IMR-90 (cell line): ENCODE measurements at regions not wholly inside any gene's neighbourhood (a gene's known extent, or its start where the extent isn't known, plus 50 kb on each side); places are given as distances from the start of the nearest gene placed in this dataset.
A peak's percentile ranks its signal among the peaks of the same experiment; 100 is the strongest.

Experiments used
- ATAC-seq: fragments of 200-7000 bp; cut with Tn5 transposase; 2 replicates; pipeline ENCODE4 v1.9.1; 2020; ENCODE audit warnings: low read depth, mild to moderate bottlenecking, moderate library complexity
- BruUV-seq: library from RNA; stranded (reverse); fragments of 400-500 nt; replicated peaks from 2 replicates; lab custom pipeline; 2021; lab: Mats Ljungman, UMichigan
- CTCF ChIA-PET: fragments of 300-600 bp; formaldehyde crosslinking; extraction: SDS; loops from one replicate; lab custom pipeline; 2021; ENCODE audit warnings: antibody characterized with exemption; lab: Yijun Ruan, JAX
- POLR2A ChIA-PET: fragments of 300-600 bp; sonication (Branson Sonifier 250); formaldehyde crosslinking; loops from one replicate; lab custom pipeline; 2022; ENCODE audit warnings: antibody characterized with exemption; ENCODE audit not compliant: unreplicated experiment; lab: Charles Lee
- DNase-seq: peaks from one replicate; pipeline ENCODE4 v3.0.0; 2013
- H2AFZ ChIP-seq: replicated peaks from 2 replicates; pipeline ENCODE3; 2013; ENCODE audit warnings: low read length, mild to moderate bottlenecking; ENCODE audit not compliant: poor library complexity
- H2AK5ac ChIP-seq: 2 replicates; pipeline ENCODE4 v1.6.1; 2013; ENCODE audit warnings: low read depth, low read length, inconsistent platforms
- H2AK9ac ChIP-seq: replicated peaks from 2 replicates; pipeline ENCODE3; 2013; ENCODE audit warnings: mild to moderate bottlenecking, low read depth, low read length, moderate library complexity; ENCODE audit not compliant: poor library complexity
- H2BK120ac ChIP-seq: 2 replicates; pipeline ENCODE4 v1.6.1; 2013; ENCODE audit warnings: low read depth, low read length, inconsistent platforms
- H2BK15ac ChIP-seq: 3 replicates; pipeline ENCODE4 v1.6.1; 2013; ENCODE audit warnings: low read depth, low read length, inconsistent platforms
- H2BK20ac ChIP-seq: 2 replicates; pipeline ENCODE4 v1.6.1; 2013; ENCODE audit warnings: low read depth, mild to moderate bottlenecking, inconsistent platforms, low read length, moderate library complexity
- H2BK5ac ChIP-seq: 2 replicates; pipeline ENCODE4 v1.6.1; 2013; ENCODE audit warnings: mild to moderate bottlenecking, low read depth, low read length, inconsistent platforms; ENCODE audit not compliant: poor library complexity, severe bottlenecking
- H3K14ac ChIP-seq: replicated peaks from 2 replicates; pipeline ENCODE4 v1.6.1; 2013; ENCODE audit warnings: low read depth, low read length, inconsistent platforms
- H3K18ac ChIP-seq: 2 replicates; pipeline ENCODE4 v1.6.1; 2013; ENCODE audit warnings: low read depth, low read length, control low read depth
- H3K23ac ChIP-seq: 2 replicates; pipeline ENCODE4 v1.6.1; 2013; ENCODE audit warnings: low read depth, low read length, inconsistent platforms
- H3K27ac ChIP-seq: 2 replicates; pipeline ENCODE4 v1.5.1; 2013; ENCODE audit warnings: mild to moderate bottlenecking, control low read depth, low read length; ENCODE audit not compliant: insufficient read depth
- H3K27me3 ChIP-seq: 2 replicates; pipeline ENCODE4 v1.6.1; 2013; ENCODE audit warnings: low read length; ENCODE audit not compliant: control insufficient read depth, insufficient read depth
- H3K36me3 ChIP-seq: 2 replicates; pipeline ENCODE4 v1.6.1; 2013; ENCODE audit warnings: low read length, mixed read lengths; ENCODE audit not compliant: control insufficient read depth, insufficient read depth
- H3K4ac ChIP-seq: 2 replicates; pipeline ENCODE4 v1.6.1; 2013; ENCODE audit warnings: low read depth, low read length, inconsistent platforms
- H3K4me1 ChIP-seq: 2 replicates; pipeline ENCODE4 v1.6.1; 2013; ENCODE audit warnings: low read length, mixed read lengths; ENCODE audit not compliant: control insufficient read depth, insufficient read depth
- H3K4me2 ChIP-seq: 2 replicates; pipeline ENCODE4 v1.6.1; 2013; ENCODE audit warnings: low read depth, mild to moderate bottlenecking, control low read depth, low read length, moderate library complexity
- H3K4me3 ChIP-seq: 2 replicates; pipeline ENCODE4 v1.5.1; 2013; ENCODE audit warnings: low read depth, mild to moderate bottlenecking, control low read depth, low read length, moderate library complexity; ENCODE audit not compliant: insufficient read depth
- H3K56ac ChIP-seq: 2 replicates; pipeline ENCODE4 v1.6.1; 2013; ENCODE audit warnings: low read length, inconsistent platforms; ENCODE audit not compliant: insufficient read depth; ENCODE audit errors: extremely low read depth
- H3K79me1 ChIP-seq, 2 experiments: 2 replicates each; pipeline ENCODE4 v1.6.1; 2013; ENCODE audit warnings: low read length in 2 of 2, inconsistent platforms in 1 of 2, low read depth in 1 of 2
- H3K9ac ChIP-seq: 2 replicates; pipeline ENCODE4 v1.6.1; 2013; ENCODE audit warnings: low read depth, low read length, control low read depth
- H3K9me1 ChIP-seq: 2 replicates; pipeline ENCODE4 v1.6.1; 2013; ENCODE audit warnings: low read length, inconsistent platforms; ENCODE audit not compliant: insufficient read depth
- H3K9me3 ChIP-seq: 2 replicates; pipeline ENCODE4 v1.6.1; 2013; ENCODE audit warnings: low read length; ENCODE audit not compliant: control insufficient read depth, insufficient read depth
- H4K20me1 ChIP-seq: 2 replicates; pipeline ENCODE4 v1.6.1; 2013; ENCODE audit warnings: low read length, inconsistent platforms; ENCODE audit not compliant: insufficient read depth
- H4K5ac ChIP-seq: 2 replicates; pipeline ENCODE4 v1.6.1; 2013; ENCODE audit warnings: mild to moderate bottlenecking, low read depth, low read length, control low read depth
- H4K8ac ChIP-seq, 2 experiments: 2 replicates each; pipeline ENCODE4 v1.6.1; 2013; ENCODE audit warnings: low read depth in 2 of 2, low read length in 2 of 2, control low read depth in 1 of 2, inconsistent platforms in 1 of 2
- H4K91ac ChIP-seq: 2 replicates; pipeline ENCODE4 v1.6.1; 2013; ENCODE audit warnings: low read depth, low read length, inconsistent platforms; ENCODE audit not compliant: insufficient read depth
- CEBPB ChIP-seq: IDR thresholded peaks from 2 replicates; pipeline ENCODE4 v1.6.1; 2012; ENCODE audit warnings: low read depth, low read length, improper control_type of control experiment
- CTCF ChIP-seq: conservative IDR thresholded peaks from 2 replicates; pipeline ENCODE4 v1.5.1; 2012; ENCODE audit warnings: mild to moderate bottlenecking, low read depth, low read length, improper control_type of control experiment
- ELK1 ChIP-seq: fragments of 150-350 bp; IDR thresholded peaks from 2 replicates; pipeline ENCODE4 v1.6.1; 2016; ENCODE audit warnings: low read depth, mild to moderate bottlenecking, low read length, moderate library complexity, borderline replicate concordance
- RAD21 ChIP-seq: IDR thresholded peaks from 2 replicates; pipeline ENCODE4 v1.6.1; 2012; ENCODE audit warnings: low read length, improper control_type of control experiment
- WGBS, 2 experiments: methylation state at CpG; one replicate each; pipeline versions ENCODE4 v1.1.5 to v1.1.7; 2013; ENCODE audit warnings: missing lambda C conversion rate in 2 of 2; ENCODE audit not compliant: insufficient read length in 1 of 2; ENCODE audit errors: extremely low coverage in 2 of 2; 5-methylcytosine and 5-hydroxymethylcytosine counted together
- dilution Hi-C: fragments of 300-500 bp; cut with HindIII; formaldehyde crosslinking; loops from one replicate; pipeline ENCODE4 v1.14.3; 2018; ENCODE audit warnings: low sequenced_read_pairs; ENCODE audit not compliant: unreplicated experiment
- in situ Hi-C: fragments of 300-500 bp; cut with MboI; formaldehyde crosslinking; loops from 3 replicates; pipeline ENCODE4 v1.14.3; 2019; ENCODE audit warnings: low sequenced_read_pairs, inconsistent platforms, mixed read lengths
- intact Hi-C: fragments of 100-400 bp; cut with micrococcal nuclease; formaldehyde crosslinking; loops from 2 replicates; pipeline ENCODE4 v1.10.0; 2022

- H4K5ac ChIP-seq: no peak overlapping the region
- H4K91ac ChIP-seq: no peak overlapping the region
- H2BK15ac ChIP-seq: no peak overlapping the region
- peaks cover 3% of the 10 kb centered on the region; the same call in 1 of the 2 replicates for H3K9me1 ChIP-seq
- H3K14ac ChIP-seq: 0 out of 2 replicates have a peak overlapping the region, but pooled peaks have one; percentile 39
- no peaks in the 10 kb centered on the region for H3K79me1 ChIP-seq
- peak overlapping the region; percentile 8 for H2BK5ac ChIP-seq
- H2AK9ac ChIP-seq: peak overlapping the region; percentile 34
- peak; percentile 65 for DNase-seq
- H4K20me1 ChIP-seq: no peaks in the 10 kb centered on the region
- no peak overlapping the region for H2AK5ac ChIP-seq
- CTCF ChIA-PET: no interaction called here
- no peak overlapping the region for H3K56ac ChIP-seq
- no peaks in the 10 kb centered on the region for H3K9me3 ChIP-seq
- intact Hi-C loops (loop anchor here (5.0 kb wide), 1 partner anchor 272 kb away; no protein-coding TSS in a partner anchor), dilution Hi-C loops (no loop called here), in situ Hi-C loops (no loop called here)
- POLR2A ChIA-PET: no interaction called here
- H3K4me3 ChIP-seq: no peak overlapping the region
- no peak overlapping the region for H3K27ac ChIP-seq
- peak; percentile 97 for ATAC-seq
- 0 out of 4 replicates have a peak overlapping the region, but pooled peaks of 1 of the 2 experiments have one; percentile 9 for H4K8ac ChIP-seq
- peak overlapping the region; percentile 62; the same call in 1 of the 2 replicates for H3K4me2 ChIP-seq
- no peaks in the 10 kb centered on the region for H3K27me3 ChIP-seq
- 62% methylated on average over 3 of the region's 7 CpGs; no CpG with 5 or more reads in 1 of the 2 experiments for WGBS, 2 experiments
- H3K9ac ChIP-seq: no peak overlapping the region
- no peak overlapping the region for H2BK120ac ChIP-seq
- BruUV-seq: no TSS peak
- H3K4me1 ChIP-seq: peaks cover 5% of the 10 kb centered on the region
- H3K36me3 ChIP-seq: no peaks in the 10 kb centered on the region
- no peak overlapping the region for H3K23ac ChIP-seq
- no peak for TF ChIP-seq RAD21
- TF ChIP-seq CEBPB: peak; percentile 86
- TF ChIP-seq CTCF: no peak
- no peak for TF ChIP-seq ELK1
- H2AFZ ChIP-seq: peak overlapping the region; percentile 9
- 0 out of 2 replicates have a peak overlapping the region, but pooled peaks have one; percentile 5 for H3K4ac ChIP-seq
- no peak overlapping the region for H3K18ac ChIP-seq
- H2BK20ac ChIP-seq: no peak overlapping the region; the same call in 1 of the 2 replicates
Measured at GRCh38 chr5:56763711-56764466, 51.5 kb upstream of the MAP3K1 start.
